IMR-90 (cell line): ENCODE measurements at regions not wholly inside any gene's neighbourhood (a gene's known extent, or its start where the extent isn't known, plus 50 kb on each side); places are given as distances from the start of the nearest gene placed in this dataset.

Source experiments
- CHD1 ChIP-seq: IDR thresholded peaks from 2 replicates; pipeline ENCODE4 v1.6.1; 2012; ENCODE audit warnings: low read depth, low read length, improper control_type of control experiment
- POLR2A ChIP-seq: IDR thresholded peaks from 2 replicates; pipeline ENCODE4 v1.6.1; 2012; ENCODE audit warnings: mild to moderate bottlenecking, low read depth, low read length
- SMC3 ChIP-seq: fragments of 150-350 bp; IDR thresholded peaks from 2 replicates; pipeline ENCODE4 v1.6.1; 2016; ENCODE audit warnings: low read depth, mild to moderate bottlenecking, antibody characterized with exemption, low read length, moderate library complexity
- TF ChIP-seq, protein P1 (sequence below): conservative IDR thresholded peaks from 2 replicates; pipeline ENCODE4 v1.5.1; 2012; ENCODE audit warnings: mild to moderate bottlenecking, low read depth, low read length, improper control_type of control experiment

GRCh38 chr5:57569601-57570000 lies 87.0 kb upstream of the ACTBL2 start:
- TF ChIP-seq CHD1 (no peak), POLR2A (no peak), SMC3 (no peak)
- TF ChIP-seq, protein P1, sequence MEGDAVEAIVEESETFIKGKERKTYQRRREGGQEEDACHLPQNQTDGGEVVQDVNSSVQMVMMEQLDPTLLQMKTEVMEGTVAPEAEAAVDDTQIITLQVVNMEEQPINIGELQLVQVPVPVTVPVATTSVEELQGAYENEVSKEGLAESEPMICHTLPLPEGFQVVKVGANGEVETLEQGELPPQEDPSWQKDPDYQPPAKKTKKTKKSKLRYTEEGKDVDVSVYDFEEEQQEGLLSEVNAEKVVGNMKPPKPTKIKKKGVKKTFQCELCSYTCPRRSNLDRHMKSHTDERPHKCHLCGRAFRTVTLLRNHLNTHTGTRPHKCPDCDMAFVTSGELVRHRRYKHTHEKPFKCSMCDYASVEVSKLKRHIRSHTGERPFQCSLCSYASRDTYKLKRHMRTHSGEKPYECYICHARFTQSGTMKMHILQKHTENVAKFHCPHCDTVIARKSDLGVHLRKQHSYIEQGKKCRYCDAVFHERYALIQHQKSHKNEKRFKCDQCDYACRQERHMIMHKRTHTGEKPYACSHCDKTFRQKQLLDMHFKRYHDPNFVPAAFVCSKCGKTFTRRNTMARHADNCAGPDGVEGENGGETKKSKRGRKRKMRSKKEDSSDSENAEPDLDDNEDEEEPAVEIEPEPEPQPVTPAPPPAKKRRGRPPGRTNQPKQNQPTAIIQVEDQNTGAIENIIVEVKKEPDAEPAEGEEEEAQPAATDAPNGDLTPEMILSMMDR, result no peak
